Activated CD8-positive, alpha-beta memory T cell treated with anti-CD3 and anti-CD28 coated beads, Interleukin-2, amount 50 U/mL, for 24 hours (primary cell): ENCODE measurements at regions not wholly inside any gene's neighbourhood (a gene's known extent, or its start where the extent isn't known, plus 50 kb on each side); places are given as distances from the start of the nearest gene placed in this dataset.
"Not testable (repeated sequence)": the region's sequence is repeated elsewhere in the genome, so short reads cannot be mapped to it uniquely, and the experiment has no call there.

Source experiments
- DNase-seq: peaks from one replicate; pipeline ENCODE4 v3.0.0-alpha.2; 2020; ENCODE audit errors: extremely low read depth

GRCh38 chr3:125810010-125810409, 159.0 kb upstream of the ROPN1B start:
- DNase-seq, result not testable (repeated sequence)

- DNase-seq, result peak; percentile 20
These were observed 146.8 kb upstream of the ROPN1B start for GRCh38 chr3:125822175-125822574.

- DNase-seq, result not testable (repeated sequence)
These were observed 137.8 kb upstream of the ROPN1B start for GRCh38 chr3:125831005-125831750.

- not testable (repeated sequence) for DNase-seq
These were observed 133.4 kb upstream of the ROPN1B start for GRCh38 chr3:125835562-125835961.

- DNase-seq, result not testable (repeated sequence)
These were observed 132.9 kb upstream of the ROPN1B start for GRCh38 chr3:125836011-125836551.

- DNase-seq, result not testable (repeated sequence)
These were observed 132.2 kb upstream of the ROPN1B start for GRCh38 chr3:125836786-125837185.

- not testable (repeated sequence) for DNase-seq
These were observed 130.1 kb upstream of the ROPN1B start for GRCh38 chr3:125838857-125839256.

- DNase-seq, result not testable (repeated sequence)
These were observed 128.5 kb upstream of the ROPN1B start for GRCh38 chr3:125840465-125840864.

- not testable (repeated sequence) for DNase-seq
These were observed 121.0 kb upstream of the ROPN1B start for GRCh38 chr3:125847966-125848365.

GRCh38 chr3:125855006-125855405, 114.0 kb upstream of the ROPN1B start:
- DNase-seq, result not testable (repeated sequence)

- DNase-seq, result not testable (repeated sequence)
These were observed 108.4 kb upstream of the ROPN1B start for GRCh38 chr3:125860547-125860946.

GRCh38 chr3:125862841-125863254, 106.1 kb upstream of the ROPN1B start:
- not testable (repeated sequence) for DNase-seq

GRCh38 chr3:125864532-125864931, 104.4 kb upstream of the ROPN1B start:
- not testable (repeated sequence) for DNase-seq

- not testable (repeated sequence) for DNase-seq
These were observed 83.0 kb upstream of the ROPN1B start for GRCh38 chr3:125886006-125886405.

- DNase-seq, result not testable (repeated sequence)
These were observed 69.8 kb upstream of the ROPN1B start for GRCh38 chr3:125899181-125899580.

- not testable (repeated sequence) for DNase-seq
These were observed 67.5 kb upstream of the ROPN1B start for GRCh38 chr3:125901473-125901872.

- not testable (repeated sequence) for DNase-seq
These were observed 65.1 kb upstream of the ROPN1B start for GRCh38 chr3:125903780-125904455.

- DNase-seq, result not testable (repeated sequence)
These were observed 61.7 kb upstream of the ROPN1B start for GRCh38 chr3:125907279-125907678.

- not testable (repeated sequence) for DNase-seq
These were observed 58.1 kb upstream of the ROPN1B start for GRCh38 chr3:125910851-125911250.

- not testable (repeated sequence) for DNase-seq
These were observed 54.2 kb upstream of the ROPN1B start for GRCh38 chr3:125914608-125915436.

GRCh38 chr3:125915437-125915787, 53.6 kb upstream of the ROPN1B start:
- not testable (repeated sequence) for DNase-seq
